ENCODE measurements at regions not wholly inside any gene's neighbourhood (a gene's known extent, or its start where the extent isn't known, plus 50 kb on each side); places are given as distances from the start of the nearest gene placed in this dataset.
"Not testable (repeated sequence)": the region's sequence is repeated elsewhere in the genome, so short reads cannot be mapped to it uniquely, and the experiment has no call there.

GRCh38 chr4:121616449-121616848 is 80.3 kb downstream of the ANXA5 start:
- not testable (repeated sequence) for DNase-seq (ENCODE audit: low read depth in 2 of 2)

GRCh38 chr4:121614101-121614500 is 82.7 kb downstream of the ANXA5 start:
- no peak for DNase-seq (ENCODE audit: low read depth in 2 of 2)

GRCh38 chr4:121599049-121599448 is 97.7 kb downstream of the ANXA5 start:
- no peak for DNase-seq (ENCODE audit: low read depth in 2 of 2)

GRCh38 chr4:121597346-121597934 is 99.3 kb downstream of the ANXA5 start:
- peak in 1 of 2 experiments; percentile 10 for DNase-seq (ENCODE audit: low read depth in 2 of 2)

GRCh38 chr4:121594796-121595526 is 101.8 kb downstream of the ANXA5 start:
- peak; percentile 20 to 37 for DNase-seq (ENCODE audit: low read depth in 2 of 2)

GRCh38 chr4:121593760-121594159 is 103.0 kb downstream of the ANXA5 start:
- no peak for DNase-seq (ENCODE audit: low read depth in 2 of 2)

GRCh38 chr4:121592257-121592656 is 104.5 kb downstream of the ANXA5 start:
- not testable (repeated sequence) for DNase-seq (ENCODE audit: low read depth in 2 of 2)

- no peak for DNase-seq (ENCODE audit: low read depth in 2 of 2)
These were observed 111.9 kb downstream of the ANXA5 start for GRCh38 chr4:121584836-121585235.

GRCh38 chr4:121583396-121583795 is 113.4 kb downstream of the ANXA5 start:
- DNase-seq (ENCODE audit: low read depth in 2 of 2): no peak

- no peak for DNase-seq (ENCODE audit: low read depth in 2 of 2)
These were observed 114.5 kb downstream of the ANXA5 start for GRCh38 chr4:121582296-121582695.

- DNase-seq (ENCODE audit: low read depth in 2 of 2): not testable (repeated sequence)
These were observed 121.4 kb downstream of the ANXA5 start for GRCh38 chr4:121575392-121575791.

GRCh38 chr4:121574618-121575017 is 122.2 kb downstream of the ANXA5 start:
- no peak for DNase-seq (ENCODE audit: low read depth in 2 of 2)

GRCh38 chr4:121567748-121568147 is 129.0 kb downstream of the ANXA5 start:
- no peak for DNase-seq (ENCODE audit: low read depth in 2 of 2)

- no peak for DNase-seq (ENCODE audit: low read depth in 2 of 2)
These were observed 131.9 kb downstream of the ANXA5 start for GRCh38 chr4:121564840-121565375.

GRCh38 chr4:121562811-121563210 is 134.0 kb downstream of the ANXA5 start:
- no peak for DNase-seq (ENCODE audit: low read depth in 2 of 2)

- peak in 1 of 2 experiments; percentile 5 for DNase-seq (ENCODE audit: low read depth in 2 of 2)
These were observed 141.3 kb downstream of the ANXA5 start for GRCh38 chr4:121555315-121556107.

- DNase-seq (ENCODE audit: low read depth in 2 of 2): peak; percentile 46 to 47
These were observed 142.4 kb downstream of the ANXA5 start for GRCh38 chr4:121554382-121554781.

GRCh38 chr4:121551881-121552280 is 144.9 kb downstream of the ANXA5 start:
- no peak for DNase-seq (ENCODE audit: low read depth in 2 of 2)

GRCh38 chr4:121551271-121551670 is 145.5 kb downstream of the ANXA5 start:
- DNase-seq (ENCODE audit: low read depth in 2 of 2): no peak

- DNase-seq (ENCODE audit: low read depth in 2 of 2): no peak
These were observed 155.1 kb downstream of the ANXA5 start for GRCh38 chr4:121541696-121542095.

GRCh38 chr4:121535351-121535750 is 154.5 kb upstream of the QRFPR start:
- DNase-seq (ENCODE audit: low read depth in 2 of 2): no peak

- no peak for DNase-seq (ENCODE audit: low read depth in 2 of 2)
These were observed 153.4 kb upstream of the QRFPR start for GRCh38 chr4:121534187-121534586.

Measured in fibroblast of skin of left biceps (primary cell).